IPS DF 6.9 (cell line): ENCODE measurements at regions not wholly inside any gene's neighbourhood (a gene's known extent, or its start where the extent isn't known, plus 50 kb on each side); places are given as distances from the start of the nearest gene placed in this dataset.

Experiments
- DNase-seq: peaks from one replicate; pipeline ENCODE4 v3.0.0-alpha.2; 2013; ENCODE audit warnings: low read depth, low spot score
- H3K27ac ChIP-seq: one replicate; pipeline ENCODE4 v1.5.1; 2013; ENCODE audit warnings: low read length, control low read depth
- H3K27me3 ChIP-seq: 2 replicates; pipeline ENCODE4 v1.6.1; 2013; ENCODE audit warnings: mild to moderate bottlenecking, low read length; ENCODE audit not compliant: control insufficient read depth, insufficient read depth
- H3K36me3 ChIP-seq: 2 replicates; pipeline ENCODE4 v1.6.1; 2013; ENCODE audit warnings: low read length; ENCODE audit not compliant: control insufficient read depth, insufficient read depth
- H3K4me1 ChIP-seq: 2 replicates; pipeline ENCODE4 v1.6.1; 2013; ENCODE audit warnings: low read length; ENCODE audit not compliant: control insufficient read depth, insufficient read depth
- H3K4me3 ChIP-seq: 2 replicates; pipeline ENCODE4 v1.5.1; 2013; ENCODE audit warnings: mild to moderate bottlenecking, low read length
- H3K9me3 ChIP-seq: 2 replicates; pipeline ENCODE4 v1.6.1; 2013; ENCODE audit warnings: low read length, inconsistent platforms; ENCODE audit not compliant: control insufficient read depth, insufficient read depth
- WGBS: extraction: QIAGEN DNeasy Blood & Tissue Kit; methylation state at CpG from one replicate; pipeline ENCODE4 v1.1.7; 2013; ENCODE audit warnings: mixed read lengths, missing lambda C conversion rate; ENCODE audit not compliant: insufficient read length, insufficient coverage; 5-methylcytosine and 5-hydroxymethylcytosine counted together

GRCh38 chr9:107093365-107094060 lies 189.6 kb upstream of the RAD23B start:
- no peaks in the 10 kb centered on the region for H3K27me3 ChIP-seq
- WGBS = no CpG with 5 or more reads among the region's 3 CpGs
- no peaks in the 10 kb centered on the region for H3K36me3 ChIP-seq
- no peaks in the 10 kb centered on the region for H3K9me3 ChIP-seq
- DNase-seq = no peak
- no peak overlapping the region for H3K27ac ChIP-seq
- H3K4me3 ChIP-seq = no peak overlapping the region
- no peaks in the 10 kb centered on the region for H3K4me1 ChIP-seq

DNA sequence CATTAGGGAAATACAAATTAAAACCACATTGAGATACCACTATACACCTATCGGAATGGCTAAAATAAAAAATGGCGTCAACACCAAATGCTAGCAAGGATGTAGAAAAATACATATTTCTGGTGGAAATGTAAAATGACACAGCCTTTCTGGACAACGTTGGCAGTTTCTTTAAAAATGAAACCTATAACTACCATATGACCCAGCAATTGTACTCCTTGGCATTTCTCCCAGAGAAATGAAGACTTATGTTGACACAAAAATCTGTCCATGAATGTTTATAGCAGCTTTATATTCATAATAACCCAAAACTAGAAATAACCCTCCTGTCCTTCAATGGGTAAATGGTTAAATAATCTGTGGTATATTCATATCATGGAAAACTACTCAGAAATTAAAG lies 188.7 kb upstream of the RAD23B start:
- WGBS = no CpG with 5 or more reads among the region's 3 CpGs
- H3K27me3 ChIP-seq = no peaks in the 10 kb centered on the region
- DNase-seq = no peak
- no peak overlapping the region for H3K27ac ChIP-seq
- H3K36me3 ChIP-seq = no peaks in the 10 kb centered on the region
- no peaks in the 10 kb centered on the region for H3K4me1 ChIP-seq
- no peaks in the 10 kb centered on the region for H3K9me3 ChIP-seq
- H3K4me3 ChIP-seq = no peak overlapping the region

DNA sequence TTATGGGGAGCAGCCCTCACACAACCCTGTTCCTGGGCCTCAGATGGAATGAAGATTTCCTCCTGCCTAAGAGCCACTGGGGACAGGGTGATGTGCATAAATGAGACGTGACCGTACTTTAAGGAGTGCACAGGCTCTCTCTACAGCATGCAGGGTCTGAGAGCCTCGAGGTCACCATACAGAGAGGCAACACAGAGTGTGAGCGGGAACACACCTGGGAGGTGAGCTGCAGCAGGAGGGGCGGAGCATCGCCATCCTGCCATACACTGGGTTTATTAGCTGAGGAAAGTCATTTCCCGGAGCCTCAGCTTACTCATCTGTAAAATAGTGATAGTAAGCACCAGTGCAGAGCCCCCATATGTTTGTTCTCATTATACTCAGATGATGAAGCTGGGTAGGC lies 182.5 kb upstream of the RAD23B start:
- Histone ChIP-seq H3K9me3 (no peaks in the 10 kb centered on the region), H3K27me3 (no peaks in the 10 kb centered on the region), H3K4me3 (no peak overlapping the region), H3K4me1 (no peaks in the 10 kb centered on the region), H3K27ac (no peak overlapping the region), H3K36me3 (no peaks in the 10 kb centered on the region)
- no peak for DNase-seq
- no CpG with 5 or more reads among the region's 7 CpGs for WGBS

GRCh38 chr9:107102011-107102410 lies 181.1 kb upstream of the RAD23B start:
- DNase-seq = no peak
- H3K4me1 ChIP-seq = no peaks in the 10 kb centered on the region
- H3K27me3 ChIP-seq = no peaks in the 10 kb centered on the region
- no peak overlapping the region for H3K27ac ChIP-seq
- WGBS = no CpG with 5 or more reads among the region's 5 CpGs
- no peak overlapping the region for H3K4me3 ChIP-seq
- H3K36me3 ChIP-seq = no peaks in the 10 kb centered on the region
- H3K9me3 ChIP-seq = no peaks in the 10 kb centered on the region

DNA sequence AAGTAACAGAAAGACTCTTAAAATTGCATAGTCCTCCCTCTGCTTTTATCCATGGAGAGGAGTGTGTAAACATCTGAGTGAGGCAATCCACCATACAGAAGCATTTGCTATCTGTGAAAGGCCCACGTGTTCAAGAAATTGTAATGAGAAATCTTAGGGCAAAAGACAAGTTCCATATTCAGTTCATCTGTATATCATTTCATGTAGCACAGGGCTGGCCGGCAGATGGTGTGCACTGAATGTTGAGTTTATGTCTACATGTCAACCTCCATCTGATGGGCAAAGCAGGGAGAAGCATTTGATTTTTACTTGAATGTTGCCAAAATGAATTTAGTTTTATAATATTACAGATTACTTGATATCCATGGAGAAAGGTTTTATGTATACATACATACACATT lies 179.5 kb upstream of the RAD23B start:
- no peak overlapping the region for H3K27ac ChIP-seq
- DNase-seq = no peak
- no CpG with 5 or more reads among the region's 2 CpGs for WGBS
- no peak overlapping the region for H3K4me3 ChIP-seq
- H3K4me1 ChIP-seq = no peaks in the 10 kb centered on the region
- no peaks in the 10 kb centered on the region for H3K27me3 ChIP-seq
- H3K9me3 ChIP-seq = no peaks in the 10 kb centered on the region
- H3K36me3 ChIP-seq = no peaks in the 10 kb centered on the region

DNA sequence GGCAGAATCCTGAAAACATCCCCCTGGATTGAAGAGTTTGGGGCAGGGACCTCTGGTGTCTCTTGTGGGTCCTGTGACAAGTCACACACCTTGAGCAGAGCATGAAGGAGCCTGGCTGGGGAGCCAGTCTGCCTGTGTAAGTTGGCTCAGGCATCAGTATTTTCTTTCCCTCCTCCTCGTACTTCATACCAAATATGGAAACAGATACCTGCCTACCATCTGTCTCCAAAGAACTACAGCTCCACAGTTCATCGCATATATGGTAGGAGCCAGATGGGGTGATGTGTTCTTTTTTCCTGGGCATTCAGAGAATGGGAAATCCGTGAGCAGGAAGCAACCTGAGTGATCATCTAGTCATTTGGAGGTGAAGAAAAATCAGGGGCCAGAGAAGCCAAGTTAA lies 177.3 kb upstream of the RAD23B start:
- WGBS = no CpG with 5 or more reads among the region's 3 CpGs

GRCh38 chr9:107106416-107106815 lies 176.7 kb upstream of the RAD23B start:
- no peak overlapping the region for H3K4me3 ChIP-seq
- no peaks in the 10 kb centered on the region for H3K36me3 ChIP-seq
- no peak for DNase-seq
- no CpG with 5 or more reads among the region's 3 CpGs for WGBS
- H3K4me1 ChIP-seq = no peaks in the 10 kb centered on the region
- no peaks in the 10 kb centered on the region for H3K9me3 ChIP-seq
- H3K27me3 ChIP-seq = no peaks in the 10 kb centered on the region
- no peak overlapping the region for H3K27ac ChIP-seq

More for the DNA sequence above, 177.3 kb upstream of the RAD23B start:
- H3K27me3 ChIP-seq = no peaks in the 10 kb centered on the region
- H3K36me3 ChIP-seq = no peaks in the 10 kb centered on the region
- H3K4me3 ChIP-seq = no peak overlapping the region
- no peaks in the 10 kb centered on the region for H3K4me1 ChIP-seq
- no peaks in the 10 kb centered on the region for H3K9me3 ChIP-seq
- H3K27ac ChIP-seq = no peak overlapping the region
- DNase-seq = no peak

- Histone ChIP-seq H3K4me3 (no peak overlapping the region), H3K27me3 (no peaks in the 10 kb centered on the region), H3K36me3 (no peaks in the 10 kb centered on the region), H3K4me1 (no peaks in the 10 kb centered on the region), H3K9me3 (no peaks in the 10 kb centered on the region), H3K27ac (no peak overlapping the region)
- DNase-seq = no peak
- no CpG with 5 or more reads among the region's 7 CpGs for WGBS
These were observed 174.5 kb upstream of the RAD23B start for GRCh38 chr9:107108342-107109130.

DNA sequence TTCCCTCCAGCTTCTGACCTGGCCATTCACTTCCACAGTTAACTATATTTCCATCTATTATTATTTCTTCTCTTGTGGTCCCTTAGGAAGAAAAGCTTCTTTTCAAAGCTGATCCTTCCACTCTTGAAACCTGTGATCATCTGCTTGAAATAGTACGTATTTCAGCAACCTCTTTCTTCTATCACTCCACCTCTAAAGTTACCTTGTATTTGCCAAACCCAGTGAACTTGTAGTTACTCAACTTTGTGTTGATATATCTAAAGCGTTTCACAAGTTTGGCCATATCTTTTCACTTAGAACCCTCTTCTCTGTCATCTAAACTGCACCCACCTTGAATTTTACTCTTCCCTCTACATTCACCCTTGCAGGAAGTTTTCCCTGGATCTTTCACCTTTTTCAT lies 173.8 kb upstream of the RAD23B start:
- H3K36me3 ChIP-seq = no peaks in the 10 kb centered on the region

GRCh38 chr9:107110153-107110552 lies 172.9 kb upstream of the RAD23B start:
- H3K27me3 ChIP-seq = no peaks in the 10 kb centered on the region
- H3K4me3 ChIP-seq = no peak overlapping the region
- no CpG with 5 or more reads among the region's 2 CpGs for WGBS
- H3K36me3 ChIP-seq = no peaks in the 10 kb centered on the region
- DNase-seq = no peak
- H3K27ac ChIP-seq = no peak overlapping the region
- H3K4me1 ChIP-seq = no peaks in the 10 kb centered on the region
- H3K9me3 ChIP-seq = no peaks in the 10 kb centered on the region

More for the DNA sequence above, 173.8 kb upstream of the RAD23B start:
- Histone ChIP-seq H3K27me3 (no peaks in the 10 kb centered on the region), H3K27ac (no peak overlapping the region), H3K4me3 (no peak overlapping the region), H3K4me1 (no peaks in the 10 kb centered on the region), H3K9me3 (no peaks in the 10 kb centered on the region)
- no CpG with 5 or more reads among the region's 2 CpGs for WGBS
- no peak for DNase-seq
